ENCODE measurements at regions not wholly inside any gene's neighbourhood (a gene's known extent, or its start where the extent isn't known, plus 50 kb on each side); places are given as distances from the start of the nearest gene placed in this dataset.

GRCh38 chr16:63174801-63175200 lies 1138.6 kb upstream of the CDH8 start:
- TF ChIP-seq, protein P1, sequence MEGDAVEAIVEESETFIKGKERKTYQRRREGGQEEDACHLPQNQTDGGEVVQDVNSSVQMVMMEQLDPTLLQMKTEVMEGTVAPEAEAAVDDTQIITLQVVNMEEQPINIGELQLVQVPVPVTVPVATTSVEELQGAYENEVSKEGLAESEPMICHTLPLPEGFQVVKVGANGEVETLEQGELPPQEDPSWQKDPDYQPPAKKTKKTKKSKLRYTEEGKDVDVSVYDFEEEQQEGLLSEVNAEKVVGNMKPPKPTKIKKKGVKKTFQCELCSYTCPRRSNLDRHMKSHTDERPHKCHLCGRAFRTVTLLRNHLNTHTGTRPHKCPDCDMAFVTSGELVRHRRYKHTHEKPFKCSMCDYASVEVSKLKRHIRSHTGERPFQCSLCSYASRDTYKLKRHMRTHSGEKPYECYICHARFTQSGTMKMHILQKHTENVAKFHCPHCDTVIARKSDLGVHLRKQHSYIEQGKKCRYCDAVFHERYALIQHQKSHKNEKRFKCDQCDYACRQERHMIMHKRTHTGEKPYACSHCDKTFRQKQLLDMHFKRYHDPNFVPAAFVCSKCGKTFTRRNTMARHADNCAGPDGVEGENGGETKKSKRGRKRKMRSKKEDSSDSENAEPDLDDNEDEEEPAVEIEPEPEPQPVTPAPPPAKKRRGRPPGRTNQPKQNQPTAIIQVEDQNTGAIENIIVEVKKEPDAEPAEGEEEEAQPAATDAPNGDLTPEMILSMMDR (IDR thresholded peaks at IDR 0.05), result no peak
- TF ChIP-seq POLR2A (IDR thresholded peaks at IDR 0.05), result no peak
